RWPE1 (cell line): ENCODE measurements at regions not wholly inside any gene's neighbourhood (a gene's known extent, or its start where the extent isn't known, plus 50 kb on each side); places are given as distances from the start of the nearest gene placed in this dataset.
"Not testable (repeated sequence)": the region's sequence is repeated elsewhere in the genome, so short reads cannot be mapped to it uniquely, and the experiment has no call there.

Experiments
- CTCF ChIA-PET: fragments of 350-600 bp; sonication (Branson Sonifier 250); formaldehyde crosslinking; extraction: SDS; loops from one replicate; lab custom pipeline; 2021; lab: Yijun Ruan, JAX
- POLR2A ChIA-PET: fragments of 400-600 bp; formaldehyde crosslinking; extraction: SDS; loops from one replicate; lab custom pipeline; 2020; ENCODE audit warnings: antibody characterized with exemption; ENCODE audit not compliant: low non-redundant PET; lab: Yijun Ruan, JAX
- DNase-seq: peaks from one replicate; pipeline ENCODE4 v3.0.0; 2012; ENCODE audit warnings: low spot score
- H3K27ac ChIP-seq: fragments of 450-650 bp; 2 replicates; pipeline ENCODE4 v1.5.1; 2017
- TF ChIP-seq, protein P1 (sequence below): fragments of 450-650 bp; conservative IDR thresholded peaks from 2 replicates; pipeline ENCODE4 v1.5.1; 2017; ENCODE audit warnings: low read depth, mild to moderate bottlenecking

DNA sequence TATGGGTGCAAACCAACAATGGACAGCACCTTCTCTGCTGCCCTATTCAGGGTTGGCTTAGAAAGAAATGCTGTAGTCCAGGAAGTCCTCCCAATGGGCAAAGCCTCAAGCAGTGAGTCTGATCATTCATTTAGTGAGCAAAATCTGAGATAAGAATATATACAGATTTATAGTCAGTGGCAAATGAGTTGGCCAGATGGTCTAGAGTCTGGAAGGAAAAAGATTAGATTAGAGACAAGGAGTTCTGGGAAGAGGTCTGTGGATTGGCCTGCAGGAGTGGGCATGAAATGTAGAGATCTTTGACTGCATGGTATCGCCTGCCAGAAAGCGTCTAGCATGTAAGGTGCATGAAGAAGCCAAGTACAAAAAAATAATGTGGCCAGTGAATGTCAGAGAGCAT is 201.9 kb upstream of the PTER start:
- H3K27ac ChIP-seq: no peak overlapping the region
- ChIA-PET CTCF (no interaction called here), POLR2A (no interaction called here)
- no peak for DNase-seq
- TF ChIP-seq, protein P1, sequence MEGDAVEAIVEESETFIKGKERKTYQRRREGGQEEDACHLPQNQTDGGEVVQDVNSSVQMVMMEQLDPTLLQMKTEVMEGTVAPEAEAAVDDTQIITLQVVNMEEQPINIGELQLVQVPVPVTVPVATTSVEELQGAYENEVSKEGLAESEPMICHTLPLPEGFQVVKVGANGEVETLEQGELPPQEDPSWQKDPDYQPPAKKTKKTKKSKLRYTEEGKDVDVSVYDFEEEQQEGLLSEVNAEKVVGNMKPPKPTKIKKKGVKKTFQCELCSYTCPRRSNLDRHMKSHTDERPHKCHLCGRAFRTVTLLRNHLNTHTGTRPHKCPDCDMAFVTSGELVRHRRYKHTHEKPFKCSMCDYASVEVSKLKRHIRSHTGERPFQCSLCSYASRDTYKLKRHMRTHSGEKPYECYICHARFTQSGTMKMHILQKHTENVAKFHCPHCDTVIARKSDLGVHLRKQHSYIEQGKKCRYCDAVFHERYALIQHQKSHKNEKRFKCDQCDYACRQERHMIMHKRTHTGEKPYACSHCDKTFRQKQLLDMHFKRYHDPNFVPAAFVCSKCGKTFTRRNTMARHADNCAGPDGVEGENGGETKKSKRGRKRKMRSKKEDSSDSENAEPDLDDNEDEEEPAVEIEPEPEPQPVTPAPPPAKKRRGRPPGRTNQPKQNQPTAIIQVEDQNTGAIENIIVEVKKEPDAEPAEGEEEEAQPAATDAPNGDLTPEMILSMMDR: no peak

DNA sequence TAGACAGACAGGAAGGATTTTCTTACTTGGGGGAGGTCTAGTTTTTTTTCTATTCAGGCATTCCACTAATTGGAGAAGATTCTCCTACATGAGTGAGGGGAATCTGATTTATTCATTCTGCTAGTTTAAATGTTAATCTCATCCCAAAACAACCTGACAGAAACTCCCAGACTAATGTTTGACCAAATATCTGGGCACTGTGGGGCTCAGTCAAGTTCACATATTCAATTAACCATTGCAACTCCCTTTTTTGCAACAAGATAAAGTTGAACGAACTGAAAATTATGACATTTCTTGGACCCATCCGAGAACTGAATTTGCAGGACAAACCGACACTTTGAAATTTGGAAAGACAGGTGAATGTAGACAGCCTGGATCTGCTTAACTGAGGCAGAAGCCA is 194.4 kb upstream of the PTER start:
- ChIA-PET CTCF (interaction anchor here (0.7 kb wide), 1 partner anchor 15 kb away, joined by 5 read pairs; no protein-coding TSS in a partner anchor), POLR2A (no interaction called here)
- DNase-seq: no peak
- TF ChIP-seq, protein P1: no peak
- H3K27ac ChIP-seq: no peak overlapping the region

DNA sequence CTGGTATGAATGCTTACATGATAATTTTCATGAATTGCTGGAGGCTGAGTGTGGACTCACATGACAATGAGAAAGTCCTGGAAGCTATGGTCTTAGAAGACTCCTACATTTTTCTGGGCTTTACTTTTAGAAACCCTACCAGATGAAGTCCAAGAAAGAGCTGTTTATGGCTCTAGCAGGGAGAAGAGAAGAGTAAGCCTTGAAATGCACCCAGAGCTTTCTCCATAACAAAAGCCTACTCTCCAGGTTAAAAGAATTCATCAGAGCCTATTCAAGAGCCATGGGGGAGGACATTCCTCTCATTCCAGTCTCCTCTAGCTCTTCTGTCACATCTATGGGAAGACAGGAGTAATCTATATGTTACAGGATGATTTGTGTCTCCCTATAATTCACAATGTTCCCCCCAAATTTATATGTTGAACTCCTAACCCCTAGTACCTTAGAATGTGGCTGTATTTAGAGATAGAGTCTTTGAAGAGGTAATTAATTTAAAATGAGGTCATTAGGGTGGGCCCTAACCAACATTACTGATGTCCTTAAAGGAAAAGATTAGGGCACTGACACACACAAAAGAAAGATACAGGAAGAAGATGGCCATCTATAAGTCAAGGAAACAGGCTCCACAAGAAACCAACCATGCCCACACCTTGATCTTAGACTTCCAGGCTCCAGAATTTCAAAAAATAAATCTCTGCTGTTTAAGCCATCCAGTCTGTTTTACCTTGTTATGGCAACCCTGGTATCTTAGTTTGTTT is 193.8 kb upstream of the PTER start:
- no peak for DNase-seq
- ChIA-PET POLR2A (no interaction called here), CTCF (no interaction called here)
- H3K27ac ChIP-seq: no peak overlapping the region
- TF ChIP-seq, protein P1: no peak

DNA sequence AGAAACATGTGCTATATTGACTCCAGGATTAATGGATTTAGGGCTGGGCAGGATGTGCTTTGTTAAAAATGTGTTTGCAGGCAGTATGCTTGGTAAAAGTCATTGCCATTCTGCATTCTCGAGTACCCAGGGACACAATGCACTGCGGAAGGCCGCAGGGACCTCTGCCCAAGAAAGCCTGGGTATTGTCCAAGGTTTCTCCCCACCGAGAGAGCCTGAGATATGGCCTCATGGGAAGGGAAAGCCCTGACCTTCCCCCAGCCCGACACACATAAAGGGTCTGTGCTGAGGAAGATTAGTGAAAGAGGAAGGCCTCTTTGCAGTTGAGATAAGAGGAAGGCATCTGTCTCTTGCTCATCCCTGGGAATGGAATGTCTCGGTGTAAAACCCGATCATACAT is 186.7 kb upstream of the PTER start:
- DNase-seq, CTCF ChIA-PET, H3K27ac ChIP-seq, POLR2A ChIA-PET: not testable (repeated sequence)

DNA sequence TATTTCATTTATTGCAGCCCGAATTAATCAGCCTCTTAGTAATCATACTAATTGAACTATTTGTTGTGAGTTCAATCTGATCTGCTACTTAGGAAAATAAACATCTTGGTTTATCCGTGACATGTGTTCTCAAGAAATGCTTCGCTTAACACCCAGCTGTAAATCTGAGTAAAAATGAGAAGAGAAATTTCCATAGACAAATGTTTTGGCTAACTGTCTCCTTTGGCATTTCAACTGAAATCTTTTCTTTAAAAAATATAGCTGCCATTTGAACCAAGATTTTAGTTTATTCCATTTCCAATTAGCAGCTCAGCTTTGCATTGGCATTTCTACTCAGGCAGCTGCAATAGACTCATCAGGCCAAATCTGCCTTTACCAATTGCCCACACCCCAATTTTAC is 180.5 kb upstream of the PTER start:
- DNase-seq: no peak
- TF ChIP-seq, protein P1: no peak
- ChIA-PET CTCF (no interaction called here), POLR2A (no interaction called here)
- no peak overlapping the region for H3K27ac ChIP-seq

DNA sequence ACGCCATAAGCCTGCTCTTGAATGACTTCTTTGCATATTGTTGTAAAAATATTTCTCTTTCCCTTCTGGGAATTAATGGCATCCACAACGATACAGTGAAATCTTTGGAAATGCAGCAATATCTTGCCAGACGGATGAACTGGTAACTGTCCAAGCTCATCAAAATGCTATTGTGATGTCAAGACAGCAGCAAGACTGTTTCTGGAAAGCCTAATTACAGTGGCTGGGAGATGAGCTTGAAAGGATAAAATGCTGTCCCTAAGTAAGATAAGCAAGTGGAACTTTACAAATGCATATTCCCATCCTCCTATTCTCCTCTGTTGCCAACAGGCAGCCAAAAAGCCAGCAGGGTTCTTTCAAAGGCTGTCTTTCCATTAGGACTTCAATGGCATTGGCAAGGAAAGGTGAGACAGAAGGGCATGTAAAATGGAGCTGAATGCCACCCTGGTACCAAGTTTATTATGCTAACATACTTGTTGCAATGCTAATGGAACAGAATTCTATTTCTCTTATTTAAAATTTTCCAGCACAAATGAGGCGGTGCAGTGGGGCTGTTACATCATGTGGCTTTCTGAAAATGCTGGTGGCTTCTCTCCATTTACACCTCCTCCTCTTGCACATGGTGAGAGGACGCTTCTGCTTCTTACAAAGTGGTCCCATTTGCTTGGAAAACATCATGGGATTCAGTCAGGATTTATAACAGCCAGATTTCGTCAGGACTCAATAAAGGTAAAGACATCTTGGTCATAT is 178.3 kb upstream of the PTER start:
- ChIA-PET POLR2A (no interaction called here), CTCF (no interaction called here)
- no peak overlapping the region for H3K27ac ChIP-seq

More for the DNA sequence above, 178.3 kb upstream of the PTER start:
- TF ChIP-seq, protein P1: no peak
- no peak for DNase-seq
